T47D (cell line): ENCODE measurements at regions not wholly inside any gene's neighbourhood (a gene's known extent, or its start where the extent isn't known, plus 50 kb on each side); places are given as distances from the start of the nearest gene placed in this dataset.
"Not testable (repeated sequence)": the region's sequence is repeated elsewhere in the genome, so short reads cannot be mapped to it uniquely, and the experiment has no call there.

Source experiments
- DNase-seq, 2 experiments: peaks; one replicate each; pipeline versions ENCODE4 v3.0.0 to v3.0.0-alpha.2; 2011 to 2012; ENCODE audit warnings: low read depth in 1 of 2, low spot score in 1 of 2
- JUND ChIP-seq: IDR thresholded peaks from 2 replicates; pipeline ENCODE4 v1.6.1; 2012; ENCODE audit warnings: low read depth
- in situ Hi-C: cut with HindIII; loops from 2 replicates; pipeline ENCODE4 v1.10.0; 2016; ENCODE audit warnings: low sequenced_read_pairs, low pct_unique_long_range_greater_than_20kb

GRCh38 chr9:73441223-73441622 is 289.6 kb downstream of the ANXA1 start:
- no peak for TF ChIP-seq JUND
- DNase-seq: no peak
- in situ Hi-C loops: no loop called here

- DNase-seq: no peak
Measured at GRCh38 chr9:73441890-73442818, 290.5 kb downstream of the ANXA1 start.

GRCh38 chr9:73444821-73445220 is 293.2 kb downstream of the ANXA1 start:
- DNase-seq: no peak
- in situ Hi-C loops: no loop called here
- no peak for TF ChIP-seq JUND

More at GRCh38 chr9:73441890-73442818, 290.5 kb downstream of the ANXA1 start:
- TF ChIP-seq JUND: no peak
- in situ Hi-C loops: no loop called here

- in situ Hi-C loops, DNase-seq: not testable (repeated sequence)
Measured at GRCh38 chr9:73445384-73445783, 293.7 kb downstream of the ANXA1 start.

GRCh38 chr9:73446306-73446705 is 294.6 kb downstream of the ANXA1 start:
- DNase-seq: no peak
- in situ Hi-C loops: no loop called here
- no peak for TF ChIP-seq JUND

- in situ Hi-C loops: no loop called here
- no peak for DNase-seq
- no peak for TF ChIP-seq JUND
Measured at GRCh38 chr9:73451003-73451402, 299.3 kb downstream of the ANXA1 start.

- no peak for DNase-seq
- no peak for TF ChIP-seq JUND
- in situ Hi-C loops: no loop called here
Measured at GRCh38 chr9:73459817-73460216, 308.2 kb downstream of the ANXA1 start.

GRCh38 chr9:73468716-73469115 is 317.1 kb downstream of the ANXA1 start:
- in situ Hi-C loops: no loop called here
- no peak for TF ChIP-seq JUND
- no peak for DNase-seq

- TF ChIP-seq JUND: no peak
- in situ Hi-C loops: no loop called here
- no peak for DNase-seq
Measured at GRCh38 chr9:73470766-73471165, 319.1 kb downstream of the ANXA1 start.

GRCh38 chr9:73474002-73474600 is 322.4 kb downstream of the ANXA1 start:
- in situ Hi-C loops: no loop called here
- DNase-seq: no peak

GRCh38 chr9:73474625-73475024 is 323.0 kb downstream of the ANXA1 start:
- no peak for DNase-seq
- no peak for TF ChIP-seq JUND
- in situ Hi-C loops: no loop called here

More at GRCh38 chr9:73474002-73474600, 322.4 kb downstream of the ANXA1 start:
- TF ChIP-seq JUND: no peak

GRCh38 chr9:73494894-73495293 is 343.2 kb downstream of the ANXA1 start:
- no peak for TF ChIP-seq JUND
- DNase-seq: no peak
- in situ Hi-C loops: no loop called here

- TF ChIP-seq JUND: no peak
- no peak for DNase-seq
- in situ Hi-C loops: no loop called here
Measured at GRCh38 chr9:73497796-73498195, 346.1 kb downstream of the ANXA1 start.
